ENCODE measurements at regions not wholly inside any gene's neighbourhood (a gene's known extent, or its start where the extent isn't known, plus 50 kb on each side); places are given as distances from the start of the nearest gene placed in this dataset.

DNA sequence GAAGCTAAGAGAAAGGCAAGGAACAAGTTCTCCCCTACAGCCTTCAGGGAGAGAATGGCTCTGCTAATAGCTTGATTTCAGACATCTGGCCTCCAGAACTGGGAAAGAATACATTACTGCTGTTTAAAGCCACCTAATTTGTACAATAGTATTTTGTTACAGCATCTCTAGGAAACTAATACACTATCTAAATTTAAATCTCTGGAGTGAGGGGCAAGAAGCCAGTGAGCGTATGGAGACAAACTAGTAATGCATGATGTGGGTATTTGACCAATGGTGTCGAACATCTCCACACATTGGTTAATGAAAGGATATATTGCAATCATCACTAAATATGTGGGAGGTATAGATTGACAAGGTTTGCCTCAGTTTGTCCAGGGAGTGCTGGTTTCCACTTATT lies 451.5 kb downstream of the EPM2A start:
- BruUV-seq (replicated peaks): no TSS peak
- Mint-ChIP-seq H3K27me3 (ENCODE audit: unreplicated experiment) (no peaks in the 10 kb centered on the region), H3K27ac (ENCODE audit: unreplicated experiment) (no peak overlapping the region), H3K9me3 (ENCODE audit: low read depth, unreplicated experiment) (no peaks in the 10 kb centered on the region), H3K4me3 (ENCODE audit: low read depth, unreplicated experiment) (no peak overlapping the region), H3K4me1 (ENCODE audit: low read depth, unreplicated experiment) (no peaks in the 10 kb centered on the region), H3K36me3 (ENCODE audit: insufficient read depth, unreplicated experiment) (no peaks in the 10 kb centered on the region)
- TF ChIP-seq, protein P1, sequence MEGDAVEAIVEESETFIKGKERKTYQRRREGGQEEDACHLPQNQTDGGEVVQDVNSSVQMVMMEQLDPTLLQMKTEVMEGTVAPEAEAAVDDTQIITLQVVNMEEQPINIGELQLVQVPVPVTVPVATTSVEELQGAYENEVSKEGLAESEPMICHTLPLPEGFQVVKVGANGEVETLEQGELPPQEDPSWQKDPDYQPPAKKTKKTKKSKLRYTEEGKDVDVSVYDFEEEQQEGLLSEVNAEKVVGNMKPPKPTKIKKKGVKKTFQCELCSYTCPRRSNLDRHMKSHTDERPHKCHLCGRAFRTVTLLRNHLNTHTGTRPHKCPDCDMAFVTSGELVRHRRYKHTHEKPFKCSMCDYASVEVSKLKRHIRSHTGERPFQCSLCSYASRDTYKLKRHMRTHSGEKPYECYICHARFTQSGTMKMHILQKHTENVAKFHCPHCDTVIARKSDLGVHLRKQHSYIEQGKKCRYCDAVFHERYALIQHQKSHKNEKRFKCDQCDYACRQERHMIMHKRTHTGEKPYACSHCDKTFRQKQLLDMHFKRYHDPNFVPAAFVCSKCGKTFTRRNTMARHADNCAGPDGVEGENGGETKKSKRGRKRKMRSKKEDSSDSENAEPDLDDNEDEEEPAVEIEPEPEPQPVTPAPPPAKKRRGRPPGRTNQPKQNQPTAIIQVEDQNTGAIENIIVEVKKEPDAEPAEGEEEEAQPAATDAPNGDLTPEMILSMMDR (IDR thresholded peaks at IDR 0.05; ENCODE audit: unreplicated experiment): no peak
- CTCF ChIA-PET: no interaction called here
- intact Hi-C loops (cut with micrococcal nuclease; ENCODE audit: unreplicated experiment): no loop called here
- DNase-seq: no peak

DNA sequence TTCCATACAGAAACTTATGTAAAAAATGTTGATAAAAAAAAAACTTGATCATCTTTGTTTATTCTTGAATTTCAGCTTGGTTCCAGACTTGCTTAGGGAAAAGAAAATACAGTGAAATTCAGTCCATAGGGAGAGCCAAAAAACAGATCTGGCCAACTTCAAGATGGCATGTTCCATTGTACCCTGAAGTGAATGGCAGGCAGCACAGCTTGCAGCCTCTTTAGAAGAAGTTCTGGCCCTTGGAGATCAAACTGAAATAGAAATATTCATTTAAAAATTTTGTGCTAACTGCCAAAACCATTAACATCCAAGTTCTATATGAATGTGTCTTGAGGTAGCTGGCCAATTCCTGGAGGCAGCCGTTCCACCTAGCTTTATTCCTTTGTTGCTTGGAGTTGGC lies 448.4 kb downstream of the EPM2A start:
- intact Hi-C loops (cut with micrococcal nuclease; ENCODE audit: unreplicated experiment): no loop called here
- no peak for DNase-seq
- Mint-ChIP-seq H3K36me3 (ENCODE audit: insufficient read depth, unreplicated experiment) (no peaks in the 10 kb centered on the region), H3K4me1 (ENCODE audit: low read depth, unreplicated experiment) (no peaks in the 10 kb centered on the region), H3K4me3 (ENCODE audit: low read depth, unreplicated experiment) (no peak overlapping the region), H3K27ac (ENCODE audit: unreplicated experiment) (no peak overlapping the region), H3K9me3 (ENCODE audit: low read depth, unreplicated experiment) (no peaks in the 10 kb centered on the region), H3K27me3 (ENCODE audit: unreplicated experiment) (no peaks in the 10 kb centered on the region)
- BruUV-seq (replicated peaks): no TSS peak
- TF ChIP-seq, protein P1 (IDR thresholded peaks at IDR 0.05; ENCODE audit: unreplicated experiment): no peak
- CTCF ChIA-PET: no interaction called here

DNA sequence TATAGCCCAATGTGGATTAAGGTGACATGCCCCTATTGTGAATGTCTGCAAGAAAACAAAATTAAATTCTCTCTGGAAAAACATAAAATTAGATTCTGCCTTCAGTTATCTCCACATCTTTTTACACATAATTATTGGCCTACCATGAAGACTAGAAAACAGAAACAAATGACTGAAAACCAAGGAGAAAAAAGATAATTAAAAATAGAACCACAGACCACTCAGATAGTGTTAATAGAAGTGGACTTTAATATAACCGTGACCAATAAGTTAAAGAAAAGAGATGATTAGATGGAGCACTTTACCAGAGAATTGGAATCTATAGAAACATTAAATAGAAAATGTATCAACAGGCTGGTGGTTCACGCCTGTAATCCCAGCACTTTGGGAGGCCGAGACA lies 445.7 kb downstream of the EPM2A start:
- Mint-ChIP-seq H3K27ac (ENCODE audit: unreplicated experiment) (no peak overlapping the region), H3K36me3 (ENCODE audit: insufficient read depth, unreplicated experiment) (no peaks in the 10 kb centered on the region), H3K4me1 (ENCODE audit: low read depth, unreplicated experiment) (no peaks in the 10 kb centered on the region), H3K27me3 (ENCODE audit: unreplicated experiment) (no peaks in the 10 kb centered on the region), H3K4me3 (ENCODE audit: low read depth, unreplicated experiment) (no peak overlapping the region), H3K9me3 (ENCODE audit: low read depth, unreplicated experiment) (no peaks in the 10 kb centered on the region)
- DNase-seq: no peak
- intact Hi-C loops (cut with micrococcal nuclease; ENCODE audit: unreplicated experiment): no loop called here
- CTCF ChIA-PET: no interaction called here
- TF ChIP-seq, protein P1 (IDR thresholded peaks at IDR 0.05; ENCODE audit: unreplicated experiment): no peak
- no TSS peak for BruUV-seq (replicated peaks)

DNA sequence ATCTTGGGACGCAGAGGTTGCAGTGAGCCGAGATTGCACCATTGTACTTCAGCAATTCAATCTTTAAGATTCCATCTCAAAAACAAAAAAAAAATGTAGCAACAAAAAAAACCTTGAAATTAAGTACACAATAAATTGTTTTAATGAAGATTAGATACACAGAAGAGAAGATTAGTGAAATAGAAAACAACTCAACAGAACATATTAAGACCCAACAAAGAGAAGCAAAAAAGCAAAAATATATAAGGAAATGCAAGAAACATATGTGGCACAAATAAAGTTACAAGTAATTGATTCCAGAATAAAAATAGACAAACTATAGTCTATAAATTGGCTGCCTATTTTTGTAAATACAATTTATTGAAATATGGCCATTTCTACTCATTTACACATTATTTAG lies 445.2 kb downstream of the EPM2A start:
- CTCF ChIA-PET: no interaction called here
- Mint-ChIP-seq H3K4me1 (ENCODE audit: low read depth, unreplicated experiment) (no peaks in the 10 kb centered on the region), H3K27me3 (ENCODE audit: unreplicated experiment) (no peaks in the 10 kb centered on the region), H3K27ac (ENCODE audit: unreplicated experiment) (no peak overlapping the region), H3K9me3 (ENCODE audit: low read depth, unreplicated experiment) (no peaks in the 10 kb centered on the region), H3K36me3 (ENCODE audit: insufficient read depth, unreplicated experiment) (no peaks in the 10 kb centered on the region), H3K4me3 (ENCODE audit: low read depth, unreplicated experiment) (no peak overlapping the region)
- BruUV-seq (replicated peaks): no TSS peak
- DNase-seq: no peak
- intact Hi-C loops (cut with micrococcal nuclease; ENCODE audit: unreplicated experiment): no loop called here
- TF ChIP-seq, protein P1 (IDR thresholded peaks at IDR 0.05; ENCODE audit: unreplicated experiment): no peak

DNA sequence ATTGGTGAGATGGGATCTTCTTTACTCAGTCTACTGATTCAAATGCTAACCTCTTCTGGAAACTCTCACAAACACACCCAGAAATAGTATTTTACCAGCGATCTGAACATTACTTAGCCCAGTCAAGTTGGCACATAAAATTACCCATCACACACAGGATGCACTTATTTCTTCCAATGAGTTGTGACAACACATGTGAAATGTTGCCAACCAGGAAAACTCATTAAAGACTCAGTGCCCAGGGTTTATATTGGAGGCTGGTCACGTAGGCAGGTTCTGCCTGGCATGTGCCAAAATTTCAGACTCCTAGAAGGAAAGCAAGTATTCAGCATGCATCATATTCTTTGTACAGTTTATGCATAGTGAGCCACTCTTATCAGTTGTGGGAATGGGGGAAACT lies 443.3 kb downstream of the EPM2A start:
- Mint-ChIP-seq H3K9me3 (ENCODE audit: low read depth, unreplicated experiment) (no peaks in the 10 kb centered on the region), H3K36me3 (ENCODE audit: insufficient read depth, unreplicated experiment) (no peaks in the 10 kb centered on the region)

More for the DNA sequence above, 443.3 kb downstream of the EPM2A start:
- BruUV-seq (replicated peaks): no TSS peak
- TF ChIP-seq, protein P1 (IDR thresholded peaks at IDR 0.05; ENCODE audit: unreplicated experiment): no peak
- H3K4me1 Mint-ChIP-seq (ENCODE audit: low read depth, unreplicated experiment): no peaks in the 10 kb centered on the region
- DNase-seq: no peak
- no peak overlapping the region for H3K27ac Mint-ChIP-seq (ENCODE audit: unreplicated experiment)
- no peak overlapping the region for H3K4me3 Mint-ChIP-seq (ENCODE audit: low read depth, unreplicated experiment)
- no peaks in the 10 kb centered on the region for H3K27me3 Mint-ChIP-seq (ENCODE audit: unreplicated experiment)
- CTCF ChIA-PET: no interaction called here
- intact Hi-C loops (cut with micrococcal nuclease; ENCODE audit: unreplicated experiment): no loop called here
